ENCODE measurements at regions not wholly inside any gene's neighbourhood (a gene's known extent, or its start where the extent isn't known, plus 50 kb on each side); places are given as distances from the start of the nearest gene placed in this dataset.
"Not testable (repeated sequence)": the region's sequence is repeated elsewhere in the genome, so short reads cannot be mapped to it uniquely, and the experiment has no call there.

DNA sequence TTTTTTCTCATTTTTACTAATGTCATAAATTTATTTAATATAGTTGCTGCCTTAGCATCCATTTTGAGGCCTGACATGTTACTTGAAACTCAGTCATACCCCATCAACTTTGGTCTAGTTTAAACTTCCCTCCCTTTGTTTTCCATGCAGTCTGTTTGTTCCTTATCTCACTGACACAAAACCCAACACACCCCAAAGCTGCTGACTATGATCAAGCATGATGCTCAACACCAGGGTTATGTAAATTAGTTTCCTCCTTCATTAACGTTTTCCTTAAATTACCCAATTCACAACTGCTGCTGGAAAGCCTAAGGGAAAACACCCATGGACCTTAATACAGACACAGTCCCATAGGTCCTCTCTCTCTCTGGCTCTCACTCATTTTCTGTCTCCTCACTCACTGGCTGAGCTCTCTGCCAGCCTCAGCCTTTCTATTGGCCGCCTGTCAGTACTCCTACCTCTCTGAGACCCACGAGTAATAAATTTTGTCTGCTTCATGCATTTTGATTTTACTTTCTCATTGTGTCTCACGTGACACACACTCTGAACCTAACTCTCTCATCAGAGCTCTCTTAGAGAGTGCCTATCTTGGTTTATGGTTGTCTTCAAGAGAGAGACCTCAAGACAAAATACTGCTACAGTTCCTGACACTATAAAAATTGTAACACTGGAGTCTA is 904.5 kb downstream of the C6orf118 start:
- no peak for DNase-seq (ENCODE audit: missing footprints)
- ATAC-seq: no peak
- intact Hi-C loops (cut with DNase I): no loop called here

DNA sequence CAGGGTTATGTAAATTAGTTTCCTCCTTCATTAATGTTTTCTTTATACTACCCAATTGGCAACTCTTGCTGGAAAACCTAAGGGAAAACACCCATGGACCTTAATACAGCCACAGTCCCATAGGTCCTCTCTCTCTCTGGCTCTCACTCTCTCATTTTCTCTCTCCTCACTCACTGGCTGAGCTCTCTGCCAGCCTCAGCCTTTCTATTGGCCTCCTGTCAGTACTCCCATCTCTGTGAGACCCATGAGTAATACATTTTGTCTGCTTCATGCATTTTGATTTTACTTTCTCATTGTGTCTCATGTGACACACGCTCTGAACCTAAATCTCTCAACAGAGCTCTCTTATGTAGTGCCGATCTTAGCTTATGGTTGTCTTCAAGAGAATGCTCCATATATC is 907.5 kb downstream of the C6orf118 start:
- intact Hi-C loops (cut with DNase I): no loop called here
- ATAC-seq (peak; percentile 26), DNase-seq (ENCODE audit: missing footprints) (no peak)

- DNase-seq (ENCODE audit: missing footprints) (no peak), ATAC-seq (no peak)
- intact Hi-C loops (cut with DNase I): no loop called here
These were observed 910.8 kb downstream of the C6orf118 start for GRCh38 chr6:164398647-164399046.

DNA sequence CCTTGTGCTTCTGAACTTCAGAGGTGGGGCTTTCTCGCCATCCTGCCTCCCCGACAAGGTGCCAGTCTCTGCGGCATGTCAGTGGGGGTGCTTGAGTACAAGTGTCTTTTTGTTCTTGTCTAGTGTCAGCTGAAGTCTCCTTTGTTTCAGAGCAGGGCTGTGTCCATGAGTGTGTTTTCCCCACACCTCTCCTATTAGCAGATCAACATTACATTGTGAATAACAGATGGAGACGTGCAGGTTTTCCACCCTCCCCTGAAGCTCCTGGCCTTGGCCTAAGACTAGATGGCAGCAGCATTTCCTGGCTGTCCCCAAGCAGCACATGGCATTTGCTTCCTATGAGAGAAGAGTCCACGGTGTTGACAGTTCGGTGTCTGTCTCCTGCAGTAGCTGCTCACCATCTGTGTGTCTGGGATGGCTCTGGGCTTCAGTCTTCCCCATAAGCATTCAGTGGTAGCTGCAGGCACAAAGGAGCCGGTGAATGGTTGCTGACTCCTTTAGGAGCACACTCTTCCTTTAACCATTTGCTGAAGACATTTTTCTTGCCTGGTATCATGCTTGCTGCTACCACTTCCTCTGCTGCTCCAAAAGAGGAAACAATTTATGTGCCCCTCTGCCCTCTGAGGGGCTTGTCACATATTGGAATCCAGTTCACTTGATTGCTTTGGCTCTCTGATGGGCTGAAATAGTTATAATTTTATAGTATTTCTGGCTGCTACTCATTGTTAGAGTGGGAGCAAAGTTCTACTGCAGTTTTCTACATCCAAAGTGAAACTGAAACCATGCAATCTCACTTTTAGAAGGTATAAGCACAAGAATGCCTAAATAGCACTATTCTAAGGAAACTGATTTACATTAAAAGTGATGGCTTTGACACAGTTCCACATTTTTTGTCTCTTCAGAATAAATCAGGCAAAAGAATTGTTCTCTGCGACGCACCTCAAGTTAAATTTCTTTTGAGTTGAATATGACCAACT is 913.0 kb downstream of the C6orf118 start:
- DNase-seq (ENCODE audit: missing footprints) (no peak), ATAC-seq (peak; percentile 34)
- intact Hi-C loops (cut with DNase I): no loop called here

DNA sequence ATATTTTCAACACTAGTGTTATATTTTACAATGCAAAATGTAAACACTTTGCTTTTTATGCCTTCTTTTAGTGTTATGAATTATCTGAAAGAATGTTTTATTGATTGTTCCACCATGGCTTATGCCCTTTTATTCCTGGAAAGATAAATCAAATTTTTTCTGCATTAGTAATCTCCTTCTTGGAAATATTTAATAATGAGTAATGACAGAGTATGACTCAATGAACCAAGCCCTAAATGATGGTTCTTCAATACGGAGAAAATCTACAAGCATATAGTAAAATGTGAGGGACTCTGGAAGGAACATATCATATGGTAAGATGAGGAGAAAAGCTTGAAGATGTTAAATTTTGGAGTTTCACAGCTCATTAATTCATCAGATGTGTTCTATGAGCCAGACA is 929.6 kb downstream of the C6orf118 start:
- DNase-seq (ENCODE audit: missing footprints): no peak

DNA sequence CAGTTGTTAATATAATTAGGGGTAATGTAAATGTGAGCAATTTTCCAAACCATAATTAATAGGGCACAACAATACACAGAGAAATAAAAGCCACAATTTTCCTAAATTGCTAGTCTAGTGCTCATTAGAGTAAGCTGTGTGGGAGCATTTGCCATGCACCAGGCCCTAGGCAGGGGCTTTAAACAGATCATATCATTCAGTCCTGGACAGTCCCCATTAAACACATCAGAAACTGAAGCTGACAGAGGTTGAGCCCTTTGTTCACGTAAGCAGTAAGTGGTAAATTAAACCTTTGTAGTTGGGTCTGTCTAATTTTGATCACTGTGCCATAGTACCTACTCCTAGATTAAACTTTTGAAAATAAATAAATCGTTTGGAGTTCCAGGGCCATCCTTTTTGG is 931.1 kb downstream of the C6orf118 start:
- intact Hi-C loops (cut with DNase I): no loop called here
- DNase-seq (ENCODE audit: missing footprints) (no peak), ATAC-seq (no peak)

More for the DNA sequence above, 929.6 kb downstream of the C6orf118 start:
- no peak for ATAC-seq
- intact Hi-C loops (cut with DNase I): no loop called here

GRCh38 chr6:164377348-164377918 is 932.0 kb downstream of the C6orf118 start:
- ATAC-seq (no peak), DNase-seq (ENCODE audit: missing footprints) (no peak)
- intact Hi-C loops (cut with DNase I): no loop called here

GRCh38 chr6:164370773-164371172 is 938.6 kb downstream of the C6orf118 start:
- intact Hi-C loops (cut with DNase I): no loop called here
- no peak for ATAC-seq
- DNase-seq (ENCODE audit: missing footprints): no peak

DNA sequence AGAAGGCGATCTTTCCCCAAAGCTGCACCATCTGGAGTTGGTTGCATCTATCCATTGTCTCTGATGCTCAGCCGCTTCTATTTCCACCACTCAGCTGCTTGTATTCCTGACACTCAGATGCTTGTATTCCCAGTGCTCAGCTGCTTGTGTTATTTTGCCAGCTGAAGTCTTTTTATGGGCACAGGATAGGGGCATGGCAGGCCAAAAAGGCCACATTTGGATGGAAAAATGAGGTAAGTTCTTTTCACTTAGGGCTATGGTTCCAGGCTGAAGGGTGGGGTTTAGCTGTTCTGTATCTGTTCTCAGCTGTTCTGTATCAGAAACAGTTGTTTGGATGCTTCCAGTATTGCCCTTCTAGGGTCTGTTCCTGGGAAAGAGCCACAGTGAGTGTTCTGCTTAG is 944.9 kb downstream of the QKI start:
- no peak for ATAC-seq
- intact Hi-C loops (cut with DNase I): no loop called here
- DNase-seq (ENCODE audit: missing footprints): no peak

- intact Hi-C loops (cut with DNase I): no loop called here
- DNase-seq (ENCODE audit: missing footprints): no peak
- ATAC-seq: no peak
These were observed 944.5 kb downstream of the QKI start for GRCh38 chr6:164359036-164359435.

DNA sequence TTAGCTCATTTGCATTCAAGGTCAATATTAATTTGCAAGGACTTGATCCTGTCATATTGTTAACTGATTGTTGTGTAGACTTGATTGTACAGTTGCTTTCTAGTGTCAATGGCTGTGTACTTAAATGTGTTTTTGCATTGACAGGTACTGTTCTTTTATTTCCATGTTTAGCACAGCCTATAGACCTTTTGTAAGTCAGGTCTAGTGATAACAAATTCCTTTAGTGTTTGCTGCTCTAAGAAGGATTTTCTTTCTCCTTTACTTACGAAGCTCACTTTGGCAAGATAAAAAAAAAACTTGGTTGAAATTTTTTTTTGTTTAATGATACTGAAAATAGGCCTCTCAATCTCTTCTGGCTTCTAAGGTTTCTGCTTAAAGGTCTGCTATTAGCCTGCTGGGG is 942.3 kb downstream of the QKI start:
- no peak for DNase-seq (ENCODE audit: missing footprints)
- no peak for ATAC-seq
- intact Hi-C loops (cut with DNase I): no loop called here

- ATAC-seq (no peak), DNase-seq (ENCODE audit: missing footprints) (no peak)
- intact Hi-C loops (cut with DNase I): no loop called here
These were observed 932.9 kb downstream of the QKI start for GRCh38 chr6:164347455-164347854.

GRCh38 chr6:164346631-164347030 is 932.1 kb downstream of the QKI start:
- intact Hi-C loops (cut with DNase I): no loop called here
- ATAC-seq (no peak), DNase-seq (ENCODE audit: missing footprints) (no peak)

- intact Hi-C loops (cut with DNase I): no loop called here
- ATAC-seq: no peak
- DNase-seq (ENCODE audit: missing footprints): no peak
These were observed 931.4 kb downstream of the QKI start for GRCh38 chr6:164345806-164346496.

DNA sequence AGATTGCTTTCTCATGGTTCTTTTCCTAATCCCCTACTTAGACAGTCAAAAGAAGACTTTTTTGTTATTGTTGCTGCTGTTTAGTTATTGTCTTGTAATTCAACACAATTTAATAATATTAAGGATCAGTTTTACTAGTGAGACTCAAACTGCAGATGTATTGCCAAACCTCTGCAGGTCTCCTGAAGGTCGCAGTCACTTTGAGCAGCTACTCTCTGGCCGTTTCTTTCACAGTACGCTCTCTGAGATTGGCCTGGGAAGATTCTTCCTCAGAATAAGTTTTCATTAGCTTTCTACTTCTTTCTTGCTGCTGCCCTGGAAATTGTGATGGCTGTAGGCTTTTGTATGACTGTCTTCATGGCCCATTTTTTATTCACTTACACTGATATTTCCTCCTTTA is 930.8 kb downstream of the QKI start:
- no peak for DNase-seq (ENCODE audit: missing footprints)
- ATAC-seq: peak; percentile 50
- intact Hi-C loops (cut with DNase I): no loop called here

GRCh38 chr6:164344801-164345291 is 930.3 kb downstream of the QKI start:
- DNase-seq (ENCODE audit: missing footprints): no peak
- ATAC-seq: peak; percentile 96
- intact Hi-C loops (cut with DNase I): no loop called here

DNA sequence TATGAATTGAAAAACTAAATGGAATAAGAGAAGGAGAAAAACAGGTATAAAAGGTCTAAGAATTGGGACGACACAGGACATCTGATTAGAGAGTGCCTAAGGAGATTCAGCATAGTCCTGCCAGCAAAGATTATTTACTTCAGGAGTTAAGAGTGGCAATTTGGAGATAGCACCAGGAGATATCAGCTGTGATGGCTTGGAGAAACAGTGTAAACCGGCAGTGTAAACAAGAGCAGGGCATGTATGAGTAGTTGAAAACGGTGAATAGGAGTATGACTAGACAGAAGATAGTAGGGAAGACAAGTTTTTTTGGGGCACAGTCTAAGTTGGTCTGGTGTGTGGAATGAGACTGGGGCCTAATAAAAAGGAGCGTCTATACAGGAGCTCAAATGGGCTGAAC is 924.9 kb downstream of the QKI start:
- intact Hi-C loops (cut with DNase I); ATAC-seq; DNase-seq (ENCODE audit: missing footprints): not testable (repeated sequence)

GRCh38 chr6:164337925-164338397 is 923.4 kb downstream of the QKI start:
- no peak for DNase-seq (ENCODE audit: missing footprints)
- intact Hi-C loops (cut with DNase I): no loop called here
- no peak for ATAC-seq
